ENCODE measurements at regions not wholly inside any gene's neighbourhood (a gene's known extent, or its start where the extent isn't known, plus 50 kb on each side); places are given as distances from the start of the nearest gene placed in this dataset.

DNA sequence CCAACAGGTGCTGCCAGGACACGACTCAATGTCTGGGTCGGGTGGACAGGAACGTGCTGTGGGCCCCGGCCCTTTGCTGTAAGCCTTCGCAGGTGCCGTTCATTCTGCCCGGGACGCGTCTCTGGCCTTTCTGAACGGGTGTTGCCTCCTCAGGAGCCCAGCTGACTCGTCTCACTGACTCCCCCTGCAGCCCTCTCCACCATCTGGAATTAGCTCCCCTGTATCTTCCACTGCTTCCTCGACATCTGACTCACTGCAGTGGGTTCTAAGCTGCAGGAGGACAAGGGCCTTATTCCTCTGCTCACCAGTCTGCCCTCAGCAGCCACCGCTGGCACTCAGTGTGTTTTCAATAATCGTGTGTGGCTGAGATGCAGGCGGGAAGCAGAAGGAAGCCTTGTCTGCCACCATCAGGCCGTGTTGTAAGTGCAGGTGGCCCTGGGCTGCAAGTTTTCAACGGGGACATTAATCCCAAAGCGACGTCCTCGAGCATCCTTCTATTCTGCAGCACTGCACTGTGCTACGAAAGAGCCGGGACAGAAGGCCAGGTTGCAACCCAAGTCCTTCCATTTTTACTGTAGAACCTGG, 256.2 kb downstream of the FOXL1 start:
- Histone ChIP-seq H3K4me1 (ENCODE audit: insufficient read depth, low read length) (no peaks in the 10 kb centered on the region), H3K4me3 (ENCODE audit: low read length) (no peak overlapping the region), H3K9ac (ENCODE audit: low read depth, low read length) (no peak overlapping the region), H3K27ac (ENCODE audit: low read length) (no peak overlapping the region), H3K9me3 (ENCODE audit: insufficient read depth, low read depth, low read length) (no peaks in the 10 kb centered on the region), H3K27me3 (ENCODE audit: insufficient read depth, low read length) (peaks cover 13% of the 10 kb centered on the region), H3K36me3 (ENCODE audit: insufficient read depth, low read depth, low read length) (no peaks in the 10 kb centered on the region)

DNA sequence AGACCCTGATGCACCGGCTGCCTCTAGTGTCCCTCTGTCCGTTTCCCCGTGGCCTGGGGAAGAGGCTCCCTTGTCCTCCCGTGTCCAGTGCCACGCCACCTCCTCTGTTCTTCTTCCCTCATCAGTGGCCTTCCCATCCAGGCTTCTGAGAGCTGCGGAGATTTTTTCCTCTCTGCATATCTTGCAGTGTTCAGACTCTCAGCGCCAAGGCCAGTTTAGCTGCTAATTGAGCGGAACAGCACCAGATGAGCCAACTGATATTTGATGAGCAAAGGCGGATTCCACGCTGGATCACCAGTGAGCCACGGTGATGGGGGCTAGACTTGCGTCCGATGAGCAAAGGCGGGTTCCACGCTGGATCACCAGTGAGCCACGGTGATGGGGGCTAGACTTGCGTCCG, 257.6 kb downstream of the FOXL1 start:
- no peaks in the 10 kb centered on the region for H3K4me1 ChIP-seq (ENCODE audit: insufficient read depth, low read length)
- H3K4me3 ChIP-seq (ENCODE audit: low read length), result no peak overlapping the region
- peaks cover 11% of the 10 kb centered on the region for H3K27me3 ChIP-seq (ENCODE audit: insufficient read depth, low read length)
- no peak overlapping the region for H3K27ac ChIP-seq (ENCODE audit: low read length)
- no peaks in the 10 kb centered on the region for H3K36me3 ChIP-seq (ENCODE audit: insufficient read depth, low read depth, low read length)
- H3K9ac ChIP-seq (ENCODE audit: low read depth, low read length), result no peak overlapping the region
- H3K9me3 ChIP-seq (ENCODE audit: insufficient read depth, low read depth, low read length), result no peaks in the 10 kb centered on the region

DNA sequence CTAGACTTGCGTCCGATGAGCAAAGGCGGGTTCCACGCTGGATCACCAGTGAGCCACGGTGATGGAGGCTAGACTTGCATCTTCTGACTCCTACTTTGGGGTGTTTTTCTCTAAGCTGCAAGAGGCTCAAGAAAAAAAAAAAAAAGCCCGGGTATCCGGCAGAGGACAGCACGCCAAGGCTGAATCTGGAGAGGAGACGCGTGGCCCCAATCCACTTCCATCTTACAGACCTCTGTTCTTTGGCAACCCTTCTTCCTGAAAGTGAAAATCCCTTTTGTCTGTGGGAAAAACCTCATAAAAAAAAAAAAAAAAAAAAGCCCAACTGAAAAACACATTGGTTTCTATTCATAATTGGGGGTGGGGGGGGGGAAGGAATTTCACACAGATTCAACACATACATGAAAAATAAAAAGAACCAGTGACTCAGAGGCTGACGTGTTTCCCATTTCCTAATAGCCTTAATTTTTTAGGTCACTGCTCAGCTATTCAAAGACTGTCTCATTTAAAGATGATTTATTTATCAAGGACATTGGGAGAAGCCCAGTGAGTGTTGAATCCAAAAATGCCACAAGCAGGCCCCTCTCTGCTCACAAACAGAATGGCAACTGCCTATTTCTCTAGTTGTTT, 258.3 kb downstream of the FOXL1 start:
- Histone ChIP-seq H3K4me3 (ENCODE audit: low read length) (no peak overlapping the region), H3K9ac (ENCODE audit: low read depth, low read length) (no peak overlapping the region), H3K27ac (ENCODE audit: low read length) (no peak overlapping the region), H3K9me3 (ENCODE audit: insufficient read depth, low read depth, low read length) (no peaks in the 10 kb centered on the region), H3K4me1 (ENCODE audit: insufficient read depth, low read length) (no peaks in the 10 kb centered on the region), H3K36me3 (ENCODE audit: insufficient read depth, low read depth, low read length) (no peaks in the 10 kb centered on the region), H3K27me3 (ENCODE audit: insufficient read depth, low read length) (peaks cover 11% of the 10 kb centered on the region)

DNA sequence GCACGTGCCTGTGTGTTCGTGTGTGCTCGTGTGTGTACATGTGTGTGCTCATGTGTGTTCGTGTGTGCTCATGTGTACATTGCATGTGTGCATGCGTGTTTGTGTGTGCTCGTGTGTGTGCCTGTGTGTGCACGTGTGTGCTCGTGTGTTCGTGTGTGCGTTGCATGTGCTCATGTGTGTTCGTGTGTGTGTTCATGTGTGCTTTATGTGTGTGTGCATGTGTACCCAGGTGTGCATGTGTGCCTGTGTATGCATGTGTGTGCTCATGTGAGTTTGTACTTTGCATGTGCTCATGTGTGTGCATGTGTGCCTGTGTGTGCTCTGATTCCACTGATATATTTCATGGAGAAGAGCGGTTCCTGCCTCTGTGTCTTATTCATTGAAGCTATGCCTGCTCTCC, 265.5 kb downstream of the FOXL1 start:
- no peaks in the 10 kb centered on the region for H3K9me3 ChIP-seq (ENCODE audit: insufficient read depth, low read depth, low read length)
- no peak overlapping the region for H3K27ac ChIP-seq (ENCODE audit: low read length)
- no peaks in the 10 kb centered on the region; the same call in 1 of the 2 replicates for H3K27me3 ChIP-seq (ENCODE audit: insufficient read depth, low read length)
- no peak overlapping the region for H3K4me3 ChIP-seq (ENCODE audit: low read length)
- H3K9ac ChIP-seq (ENCODE audit: low read depth, low read length), result no peak overlapping the region
- no peaks in the 10 kb centered on the region for H3K4me1 ChIP-seq (ENCODE audit: insufficient read depth, low read length)
- H3K36me3 ChIP-seq (ENCODE audit: insufficient read depth, low read depth, low read length), result no peaks in the 10 kb centered on the region

DNA sequence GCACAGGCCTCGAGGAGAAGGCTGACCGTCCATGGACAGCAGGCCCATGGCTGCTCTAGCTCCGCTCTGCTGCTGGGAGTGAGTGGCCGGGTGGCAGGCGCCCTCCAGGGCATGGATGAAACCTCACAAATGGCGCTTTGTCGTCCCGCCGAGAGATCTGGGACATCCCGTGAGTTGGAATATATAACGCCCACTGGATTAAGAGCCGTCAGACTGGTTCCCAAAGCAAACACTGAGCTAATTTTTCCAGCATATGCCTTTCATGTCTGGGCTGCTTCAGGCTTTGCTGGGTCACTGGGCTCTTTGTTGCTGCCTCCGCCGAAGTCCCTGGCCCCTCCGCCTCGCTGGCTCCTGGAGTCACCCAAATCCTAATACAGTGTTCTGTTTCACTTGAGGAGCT, 266.3 kb downstream of the FOXL1 start:
- no peak overlapping the region for H3K27ac ChIP-seq (ENCODE audit: low read length)
- H3K36me3 ChIP-seq (ENCODE audit: insufficient read depth, low read depth, low read length), result no peaks in the 10 kb centered on the region
- no peaks in the 10 kb centered on the region; the same call in 1 of the 2 replicates for H3K27me3 ChIP-seq (ENCODE audit: insufficient read depth, low read length)
- no peaks in the 10 kb centered on the region for H3K9me3 ChIP-seq (ENCODE audit: insufficient read depth, low read depth, low read length)
- H3K9ac ChIP-seq (ENCODE audit: low read depth, low read length), result no peak overlapping the region
- H3K4me3 ChIP-seq (ENCODE audit: low read length), result no peak overlapping the region
- H3K4me1 ChIP-seq (ENCODE audit: insufficient read depth, low read length), result no peaks in the 10 kb centered on the region

DNA sequence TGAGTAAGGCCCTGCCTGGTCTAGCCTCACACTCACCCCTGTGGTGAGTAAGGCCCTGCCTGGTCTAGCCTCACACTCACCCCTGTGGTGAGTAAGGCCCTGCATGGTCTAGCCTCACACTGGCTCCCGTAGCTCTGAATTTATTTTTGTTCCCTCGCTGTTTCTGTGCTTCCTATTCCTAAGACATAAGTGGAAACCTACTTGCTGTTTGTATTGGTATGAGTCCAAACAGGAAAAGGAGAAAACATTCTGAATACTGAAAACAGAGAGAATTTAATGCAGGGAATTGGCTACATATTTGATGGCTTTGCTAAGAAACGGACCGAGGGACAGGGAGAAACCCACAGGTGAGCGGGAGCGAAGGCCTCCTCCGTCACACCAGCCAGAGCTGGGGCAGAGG, 267.8 kb downstream of the FOXL1 start:
- no peaks in the 10 kb centered on the region for H3K4me1 ChIP-seq (ENCODE audit: insufficient read depth, low read length)
- H3K27me3 ChIP-seq (ENCODE audit: insufficient read depth, low read length), result no peaks in the 10 kb centered on the region; the same call in 1 of the 2 replicates
- H3K4me3 ChIP-seq (ENCODE audit: low read length), result no peak overlapping the region
- H3K36me3 ChIP-seq (ENCODE audit: insufficient read depth, low read depth, low read length), result no peaks in the 10 kb centered on the region
- H3K9ac ChIP-seq (ENCODE audit: low read depth, low read length), result no peak overlapping the region
- H3K27ac ChIP-seq (ENCODE audit: low read length), result no peak overlapping the region
- H3K9me3 ChIP-seq (ENCODE audit: insufficient read depth, low read depth, low read length), result no peaks in the 10 kb centered on the region

DNA sequence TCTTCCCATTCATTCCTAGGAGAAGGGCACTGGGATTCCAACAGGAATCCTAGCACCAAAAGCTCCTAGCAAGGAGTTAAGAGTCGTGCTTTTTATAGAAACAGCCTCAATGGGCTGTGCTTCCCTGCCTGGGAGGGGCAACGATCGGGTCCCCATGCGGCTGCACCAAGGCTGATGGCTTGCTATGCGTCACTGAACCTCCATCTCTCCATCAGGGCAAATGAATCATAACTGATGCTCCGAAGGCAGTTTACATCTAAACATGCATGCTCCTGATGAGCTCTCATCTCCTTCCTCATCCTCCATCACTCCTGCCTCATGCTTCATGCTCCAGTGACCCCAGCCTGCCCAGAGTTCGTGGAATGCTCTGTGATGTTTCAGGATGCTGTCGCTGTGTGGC, 270.5 kb downstream of the FOXL1 start:
- Histone ChIP-seq H3K27ac (ENCODE audit: low read length) (no peak overlapping the region), H3K9ac (ENCODE audit: low read depth, low read length) (no peak overlapping the region), H3K4me3 (ENCODE audit: low read length) (no peak overlapping the region), H3K4me1 (ENCODE audit: insufficient read depth, low read length) (no peaks in the 10 kb centered on the region), H3K9me3 (ENCODE audit: insufficient read depth, low read depth, low read length) (no peaks in the 10 kb centered on the region), H3K27me3 (ENCODE audit: insufficient read depth, low read length) (no peaks in the 10 kb centered on the region; the same call in 1 of the 2 replicates), H3K36me3 (ENCODE audit: insufficient read depth, low read depth, low read length) (no peaks in the 10 kb centered on the region)

DNA sequence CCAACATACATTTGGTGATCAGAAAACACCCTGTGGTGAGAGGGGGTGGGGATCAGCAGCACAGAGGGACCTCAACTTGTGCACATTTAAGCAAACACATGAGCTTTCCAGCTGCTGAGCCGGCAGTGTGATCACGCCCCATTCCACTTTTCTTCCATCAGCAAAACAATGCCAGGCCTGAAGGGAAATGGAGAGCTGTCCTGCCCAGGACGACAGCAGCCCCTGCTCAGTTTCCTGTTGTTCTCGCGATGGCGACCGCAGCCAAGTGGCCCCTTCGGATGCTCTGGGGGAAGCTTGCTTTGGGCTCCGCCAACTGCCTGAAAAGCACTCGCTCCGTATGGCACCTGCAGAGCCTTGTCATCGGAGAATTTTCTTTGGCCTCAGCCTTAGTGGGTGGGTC, 272.3 kb downstream of the FOXL1 start:
- no peaks in the 10 kb centered on the region; the same call in 1 of the 2 replicates for H3K27me3 ChIP-seq (ENCODE audit: insufficient read depth, low read length)
- no peaks in the 10 kb centered on the region for H3K9me3 ChIP-seq (ENCODE audit: insufficient read depth, low read depth, low read length)
- H3K4me3 ChIP-seq (ENCODE audit: low read length), result no peak overlapping the region
- H3K9ac ChIP-seq (ENCODE audit: low read depth, low read length), result no peak overlapping the region
- no peaks in the 10 kb centered on the region for H3K4me1 ChIP-seq (ENCODE audit: insufficient read depth, low read length)
- no peak overlapping the region for H3K27ac ChIP-seq (ENCODE audit: low read length)
- no peaks in the 10 kb centered on the region for H3K36me3 ChIP-seq (ENCODE audit: insufficient read depth, low read depth, low read length)

DNA sequence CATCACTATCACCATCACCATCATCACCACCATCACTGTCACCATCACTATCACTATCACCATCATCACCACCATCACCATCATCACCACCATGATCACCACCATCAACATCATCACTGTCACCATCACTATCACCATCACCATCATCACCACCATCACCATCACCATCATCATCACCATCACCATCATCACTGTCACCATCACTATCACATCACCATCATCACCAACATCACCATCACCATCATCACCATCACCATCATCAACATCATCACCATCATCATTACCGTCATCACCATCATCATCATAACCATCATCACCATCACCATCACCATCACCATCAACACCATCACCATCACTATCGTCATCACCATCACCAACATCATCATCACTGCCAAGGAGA, 273.8 kb downstream of the FOXL1 start:
- H3K4me3 ChIP-seq (ENCODE audit: low read length), result no peak overlapping the region
- no peaks in the 10 kb centered on the region; the same call in 1 of the 2 replicates for H3K27me3 ChIP-seq (ENCODE audit: insufficient read depth, low read length)
- H3K9ac ChIP-seq (ENCODE audit: low read depth, low read length), result no peak overlapping the region
- H3K36me3 ChIP-seq (ENCODE audit: insufficient read depth, low read depth, low read length), result no peaks in the 10 kb centered on the region
- H3K4me1 ChIP-seq (ENCODE audit: insufficient read depth, low read length), result no peaks in the 10 kb centered on the region
- H3K9me3 ChIP-seq (ENCODE audit: insufficient read depth, low read depth, low read length), result no peaks in the 10 kb centered on the region
- H3K27ac ChIP-seq (ENCODE audit: low read length), result no peak overlapping the region

DNA sequence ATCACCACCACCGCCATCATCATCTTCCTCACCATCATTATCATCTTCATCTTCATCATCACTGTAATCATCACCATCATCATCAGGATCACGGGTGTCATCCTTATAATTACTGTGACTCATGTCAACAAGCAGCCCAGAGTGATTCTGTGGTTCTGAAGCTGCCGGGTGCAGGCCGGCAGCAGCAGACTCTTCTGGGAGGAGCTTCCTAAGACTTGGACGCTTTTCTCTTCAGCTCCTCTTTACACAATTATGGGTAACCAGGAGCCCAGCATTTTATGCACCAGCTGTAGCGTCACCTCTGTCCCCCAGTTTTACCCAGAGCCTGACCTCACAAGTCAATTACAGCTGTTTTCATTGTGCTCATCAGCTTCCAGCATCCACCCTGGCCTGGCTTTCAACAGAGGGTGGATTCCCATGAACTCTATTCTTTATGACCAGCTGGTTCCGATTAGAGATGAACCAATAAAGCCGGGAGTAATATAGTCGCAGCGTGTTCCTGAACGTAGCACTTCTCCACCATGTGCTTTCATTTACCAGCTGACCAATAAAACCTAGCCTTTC, 275.8 kb downstream of the FOXL1 start:
- H3K4me3 ChIP-seq (ENCODE audit: low read length), result no peak overlapping the region
- no peak overlapping the region for H3K9ac ChIP-seq (ENCODE audit: low read depth, low read length)
- H3K4me1 ChIP-seq (ENCODE audit: insufficient read depth, low read length), result no peaks in the 10 kb centered on the region
- H3K36me3 ChIP-seq (ENCODE audit: insufficient read depth, low read depth, low read length), result no peaks in the 10 kb centered on the region
- no peaks in the 10 kb centered on the region; the same call in 1 of the 2 replicates for H3K27me3 ChIP-seq (ENCODE audit: insufficient read depth, low read length)
- H3K9me3 ChIP-seq (ENCODE audit: insufficient read depth, low read depth, low read length), result no peaks in the 10 kb centered on the region
- no peak overlapping the region for H3K27ac ChIP-seq (ENCODE audit: low read length)

DNA sequence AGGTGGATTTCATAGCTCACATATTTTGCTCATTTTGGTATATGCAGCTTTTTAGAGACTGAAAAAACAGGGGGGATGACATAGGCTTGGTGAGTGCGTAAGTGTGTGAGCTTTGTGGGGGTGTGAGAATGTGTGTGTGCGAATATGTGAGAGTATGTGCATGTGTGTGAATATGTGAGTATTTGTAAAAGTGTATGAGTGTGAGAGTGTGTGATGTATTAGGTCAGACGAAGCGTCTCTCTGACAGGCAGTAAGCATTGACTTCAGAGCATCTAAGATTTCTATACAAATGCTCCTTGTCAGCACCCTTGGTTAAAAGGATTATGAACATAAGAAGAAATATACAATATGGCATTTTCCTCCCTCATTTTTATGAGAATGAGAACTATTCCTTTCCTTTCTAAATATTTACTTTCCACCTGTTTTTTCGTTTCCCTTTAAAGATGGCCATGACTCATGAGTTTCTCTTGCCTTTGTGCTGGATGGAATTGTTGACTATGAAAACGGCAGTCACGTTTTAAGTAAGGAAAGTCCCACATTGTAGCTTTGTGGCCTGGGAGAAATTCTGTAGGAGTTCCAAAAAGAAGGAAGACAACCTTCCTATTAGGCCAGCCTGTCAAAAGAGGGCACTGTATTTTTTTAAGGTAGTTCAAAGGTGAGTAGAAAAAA, 276.4 kb downstream of the FOXL1 start:
- H3K27ac ChIP-seq (ENCODE audit: low read length), result no peak overlapping the region
- no peak overlapping the region for H3K9ac ChIP-seq (ENCODE audit: low read depth, low read length)
- no peak overlapping the region for H3K4me3 ChIP-seq (ENCODE audit: low read length)
- no peaks in the 10 kb centered on the region for H3K9me3 ChIP-seq (ENCODE audit: insufficient read depth, low read depth, low read length)
- H3K27me3 ChIP-seq (ENCODE audit: insufficient read depth, low read length), result no peaks in the 10 kb centered on the region; the same call in 1 of the 2 replicates
- H3K4me1 ChIP-seq (ENCODE audit: insufficient read depth, low read length), result no peaks in the 10 kb centered on the region
- H3K36me3 ChIP-seq (ENCODE audit: insufficient read depth, low read depth, low read length), result no peaks in the 10 kb centered on the region
